ENCODE measurements at regions not wholly inside any gene's neighbourhood (a gene's known extent, or its start where the extent isn't known, plus 50 kb on each side); places are given as distances from the start of the nearest gene placed in this dataset.

DNA sequence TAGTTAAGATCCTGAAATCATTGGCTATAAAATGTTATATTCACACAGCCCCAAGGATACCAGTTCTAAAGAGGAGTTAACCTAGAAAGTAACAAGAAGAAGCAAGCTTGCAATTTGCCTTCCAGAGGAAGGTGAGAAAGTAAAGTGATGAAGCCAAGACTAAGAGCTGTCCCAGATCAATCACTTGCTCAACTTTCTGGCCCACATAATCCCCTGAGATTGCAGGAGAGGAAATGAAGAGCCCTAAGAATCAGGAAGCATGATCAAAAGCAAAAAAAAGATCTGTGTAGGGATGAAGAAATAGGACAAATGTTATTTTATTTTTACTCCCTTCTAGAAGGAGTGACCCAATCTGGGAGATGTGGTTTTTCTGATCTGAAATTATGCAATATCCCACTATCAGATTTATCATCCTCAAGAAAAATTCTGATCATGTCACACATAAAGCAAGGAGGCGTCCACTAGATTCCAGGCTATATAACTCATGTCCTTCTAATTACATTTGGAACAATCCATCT is 180.3 kb upstream of the GUCY1A2 start:
- no peak for DNase-seq (ENCODE audit: insufficient read length, low spot score)
- TF ChIP-seq, protein P1, sequence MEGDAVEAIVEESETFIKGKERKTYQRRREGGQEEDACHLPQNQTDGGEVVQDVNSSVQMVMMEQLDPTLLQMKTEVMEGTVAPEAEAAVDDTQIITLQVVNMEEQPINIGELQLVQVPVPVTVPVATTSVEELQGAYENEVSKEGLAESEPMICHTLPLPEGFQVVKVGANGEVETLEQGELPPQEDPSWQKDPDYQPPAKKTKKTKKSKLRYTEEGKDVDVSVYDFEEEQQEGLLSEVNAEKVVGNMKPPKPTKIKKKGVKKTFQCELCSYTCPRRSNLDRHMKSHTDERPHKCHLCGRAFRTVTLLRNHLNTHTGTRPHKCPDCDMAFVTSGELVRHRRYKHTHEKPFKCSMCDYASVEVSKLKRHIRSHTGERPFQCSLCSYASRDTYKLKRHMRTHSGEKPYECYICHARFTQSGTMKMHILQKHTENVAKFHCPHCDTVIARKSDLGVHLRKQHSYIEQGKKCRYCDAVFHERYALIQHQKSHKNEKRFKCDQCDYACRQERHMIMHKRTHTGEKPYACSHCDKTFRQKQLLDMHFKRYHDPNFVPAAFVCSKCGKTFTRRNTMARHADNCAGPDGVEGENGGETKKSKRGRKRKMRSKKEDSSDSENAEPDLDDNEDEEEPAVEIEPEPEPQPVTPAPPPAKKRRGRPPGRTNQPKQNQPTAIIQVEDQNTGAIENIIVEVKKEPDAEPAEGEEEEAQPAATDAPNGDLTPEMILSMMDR (IDR thresholded peaks at IDR 0.05; ENCODE audit: insufficient read depth, missing control alignments): no peak
- FAIRE-seq: no peak

DNA sequence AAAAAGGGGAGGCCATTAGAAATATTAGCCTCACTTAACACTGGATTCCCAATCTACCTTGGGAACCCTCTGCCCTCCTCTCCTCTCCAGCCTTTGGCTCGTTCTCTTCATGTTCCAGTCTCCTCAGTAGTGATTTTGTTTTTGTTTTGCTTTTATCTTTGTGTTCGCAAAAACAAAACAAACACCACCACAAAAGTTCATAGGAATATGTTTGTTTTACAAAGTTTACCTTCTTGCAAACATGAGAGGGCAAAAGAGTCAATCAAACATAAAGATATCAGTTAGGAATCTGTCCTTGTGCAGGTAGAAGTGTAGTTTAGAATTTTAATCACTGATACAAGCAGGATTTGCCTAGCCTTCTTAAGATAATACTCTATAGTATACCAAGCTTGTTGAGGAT is 179.7 kb upstream of the GUCY1A2 start:
- no peak for FAIRE-seq
- no peak for DNase-seq (ENCODE audit: insufficient read length, low spot score)
- TF ChIP-seq, protein P1 (IDR thresholded peaks at IDR 0.05; ENCODE audit: insufficient read depth, missing control alignments): no peak

DNA sequence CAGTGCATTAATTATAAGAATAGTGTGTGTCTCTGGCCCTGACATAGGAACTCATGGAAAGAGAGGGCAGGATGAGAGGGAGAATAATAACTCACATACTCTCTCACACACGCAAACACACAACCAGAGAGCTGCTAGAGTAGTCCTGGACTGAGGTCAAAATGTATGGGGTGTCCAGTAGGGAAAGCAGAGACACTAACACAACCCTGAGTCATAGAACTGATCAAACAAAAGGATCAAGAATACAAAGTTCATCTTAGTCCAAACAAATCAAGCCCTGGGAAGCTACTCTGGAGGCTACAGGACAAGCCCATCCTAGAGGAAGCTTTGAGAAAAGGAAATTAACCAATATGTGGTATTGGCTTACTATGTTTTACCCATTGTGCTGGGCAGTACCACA is 178.5 kb upstream of the GUCY1A2 start:
- DNase-seq (ENCODE audit: insufficient read length, low spot score) (no peak), FAIRE-seq (no peak)
- TF ChIP-seq, protein P1 (IDR thresholded peaks at IDR 0.05; ENCODE audit: insufficient read depth, missing control alignments): no peak

DNA sequence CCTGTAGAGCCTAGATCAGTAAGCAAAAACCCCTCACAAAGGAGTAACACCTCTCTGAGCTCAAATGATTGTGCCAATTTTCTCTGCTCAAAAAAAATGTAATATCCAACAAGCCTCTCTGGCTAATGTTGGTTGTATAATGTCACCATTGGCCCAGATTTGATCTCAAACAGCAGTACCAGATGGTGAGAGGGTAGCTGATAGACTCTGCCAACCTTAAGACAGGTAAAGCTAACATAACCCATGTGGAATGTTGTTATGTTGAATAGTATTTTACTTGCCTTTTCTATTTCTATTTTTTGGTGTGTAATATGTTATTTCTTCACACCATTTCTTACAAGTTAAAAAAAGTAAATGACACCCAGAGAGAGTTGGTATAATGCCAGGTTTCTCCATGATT is 166.7 kb upstream of the GUCY1A2 start:
- FAIRE-seq: no peak
- TF ChIP-seq, protein P1 (IDR thresholded peaks at IDR 0.05; ENCODE audit: insufficient read depth, missing control alignments): no peak
- DNase-seq (ENCODE audit: insufficient read length, low spot score): no peak

DNA sequence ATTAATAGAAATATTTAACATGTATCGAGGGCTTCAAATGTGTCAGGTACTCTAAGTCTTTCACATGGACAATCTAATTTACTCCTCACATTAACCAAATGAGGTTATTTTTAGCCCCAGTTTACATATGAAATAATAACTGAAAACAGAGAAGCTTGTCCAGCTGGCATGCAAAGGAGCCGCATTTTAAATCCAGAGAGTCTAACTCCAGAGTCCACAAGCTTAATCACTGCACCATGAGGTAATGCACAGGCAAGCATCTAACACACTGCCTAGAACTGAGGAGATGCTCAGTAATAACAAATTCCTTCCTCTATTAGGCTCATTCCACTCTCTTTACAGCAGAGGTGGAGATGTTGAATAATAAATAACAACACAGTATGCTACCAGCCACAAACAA is 165.7 kb upstream of the GUCY1A2 start:
- TF ChIP-seq, protein P1 (IDR thresholded peaks at IDR 0.05; ENCODE audit: insufficient read depth, missing control alignments): no peak
- no peak for FAIRE-seq
- DNase-seq (ENCODE audit: insufficient read length, low spot score): no peak

DNA sequence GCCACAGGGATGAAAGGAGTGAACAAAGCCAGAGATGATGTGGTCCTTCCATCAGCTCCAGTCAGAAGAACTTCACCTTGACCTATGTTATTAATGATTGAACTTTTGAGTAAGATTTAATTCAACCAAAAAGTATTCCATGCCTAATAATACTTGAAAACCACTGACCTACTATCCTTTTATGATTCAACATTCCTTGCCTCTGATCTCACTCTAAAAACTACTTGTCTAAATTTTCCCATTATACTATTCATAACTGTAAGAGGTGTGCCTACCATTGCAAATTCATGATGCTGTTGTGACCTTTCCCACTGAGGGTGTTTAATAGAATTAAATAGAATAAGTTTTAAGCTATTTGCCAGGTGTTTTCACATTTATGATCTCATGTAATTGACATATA is 164.7 kb upstream of the GUCY1A2 start:
- no peak for DNase-seq (ENCODE audit: insufficient read length, low spot score)
- TF ChIP-seq, protein P1 (IDR thresholded peaks at IDR 0.05; ENCODE audit: insufficient read depth, missing control alignments): no peak
- no peak for FAIRE-seq

DNA sequence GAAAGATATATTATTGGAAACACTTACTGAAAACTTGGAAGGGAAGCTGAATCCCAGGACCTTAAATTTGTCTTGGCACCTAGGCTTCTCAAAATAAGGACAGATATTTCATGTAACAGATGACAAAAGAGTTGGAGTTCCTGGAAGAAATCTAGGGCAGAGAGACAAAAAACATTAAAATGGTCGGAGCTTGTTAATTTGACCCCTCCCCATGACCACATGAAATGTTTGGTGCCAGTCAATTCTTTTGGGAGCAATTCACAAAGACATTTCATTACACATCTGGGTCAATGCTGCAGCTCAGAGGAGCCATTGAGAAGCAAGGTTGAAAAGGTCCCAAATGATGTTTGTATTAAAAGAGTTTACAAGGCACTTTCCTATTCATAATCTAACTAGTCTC is 162.0 kb upstream of the GUCY1A2 start:
- DNase-seq (ENCODE audit: insufficient read length, low spot score) (no peak), FAIRE-seq (no peak)
- TF ChIP-seq, protein P1 (IDR thresholded peaks at IDR 0.05; ENCODE audit: insufficient read depth, missing control alignments): no peak

All from D721Med (cell line).